A673 (cell line): ENCODE measurements at regions not wholly inside any gene's neighbourhood (a gene's known extent, or its start where the extent isn't known, plus 50 kb on each side); places are given as distances from the start of the nearest gene placed in this dataset.

Experiments used
- CTCF ChIP-seq: fragments of 300-800, 200-600 bp; sonication (generic); conservative IDR thresholded peaks from 2 replicates; pipeline ENCODE4 v1.5.1; 2017; ENCODE audit warnings: low read depth, mild to moderate bottlenecking, antibody characterized with exemption, low read length, moderate library complexity, mixed read lengths
- EZH2 ChIP-seq: fragments of 200-600 bp; sonication (generic); IDR thresholded peaks from 2 replicates; pipeline ENCODE4 v1.6.1; 2017; ENCODE audit warnings: borderline replicate concordance, low read depth, mild to moderate bottlenecking, mixed read lengths, antibody characterized with exemption, low read length; ENCODE audit not compliant: poor library complexity, severe bottlenecking

- no peak for TF ChIP-seq CTCF
- no peak for TF ChIP-seq EZH2
Observed at GRCh38 chr16:17718495-17718894, 247.7 kb upstream of the XYLT1 start.
